Left lung (tissue), 4 donors: ENCODE measurements at regions not wholly inside any gene's neighbourhood (a gene's known extent, or its start where the extent isn't known, plus 50 kb on each side); places are given as distances from the start of the nearest gene placed in this dataset.

Experiments used
- ATAC-seq: fragments of 200-7000 bp; cut with Tn5 transposase; one replicate; pipeline ENCODE4 v1.9.1; 2020; ENCODE audit warnings: moderate library complexity
- DNase-seq, 4 donors: peaks; one replicate each; pipeline ENCODE4 v3.0.0-alpha.2; 2013 to 2020
- H3K27ac ChIP-seq, 2 donors: fragments of 200-600 bp; sonication (generic) in 1 of 2; one replicate each; pipeline versions ENCODE4 v1.5.0 to v1.8.0; 2020 to 2021
- H3K27me3 ChIP-seq, 2 donors: fragments of 200-600 bp; sonication (generic) in 1 of 2; one replicate each; pipeline versions ENCODE4 v1.5.0 to v1.8.0; 2020 to 2021
- H3K36me3 ChIP-seq, 2 donors: fragments of 200-600 bp; sonication (generic) in 1 of 2; one replicate each; pipeline versions ENCODE4 v1.5.0 to v1.8.0; 2020 to 2021
- H3K4me1 ChIP-seq, 2 donors: fragments of 200-600 bp; one replicate each; pipeline ENCODE4 v1.8.0; 2021
- H3K4me3 ChIP-seq, 2 donors: fragments of 200-600 bp; sonication (generic) in 1 of 2; one replicate each; pipeline versions ENCODE4 v1.5.0 to v1.8.0; 2020 to 2021; ENCODE audit warnings: mild to moderate bottlenecking in 1 of 2
- H3K9me3 ChIP-seq, 2 donors: fragments of 200-600 bp; sonication (generic) in 1 of 2; one replicate each; pipeline versions ENCODE4 v1.5.0 to v1.8.0; 2020 to 2021
- intact Hi-C, 2 donors: fragments of 100-400 bp; cut with DNase I; formaldehyde crosslinking; loops; one replicate each; pipeline versions ENCODE4 v1.11.2 to v1.14.2; 2022
- TF ChIP-seq, protein P1 (sequence below), 2 donors: fragments of 200-600 bp; sonication (generic) in 1 of 2; IDR thresholded peaks; one replicate each; pipeline versions ENCODE4 v1.5.0 to v1.8.0; 2021; ENCODE audit warnings: antibody characterized with exemption in 2 of 2
- donor health status: DM: no; HTN: yes; CAD: no.
- donor health status: DM: no; HTN: no; CAD: no.

DNA sequence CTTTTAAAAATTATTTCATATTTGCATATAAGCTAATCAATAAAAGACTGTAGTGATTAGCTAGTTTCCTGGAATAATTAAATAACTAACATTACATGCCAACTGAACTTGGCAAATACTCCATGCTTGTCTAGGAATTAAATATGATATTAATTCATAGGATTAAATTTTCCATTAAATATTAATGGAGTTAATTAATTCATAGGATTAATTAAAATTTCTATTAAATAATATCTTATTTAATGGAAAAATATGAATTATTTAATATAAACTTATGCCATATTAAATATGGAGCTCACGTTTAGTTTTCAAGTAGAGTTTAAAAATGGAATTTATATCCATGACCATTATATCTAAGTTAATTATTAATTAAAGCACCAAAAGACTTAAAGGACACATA, 517.8 kb upstream of the DAB2 start:
- no peak overlapping the region for H3K4me3 ChIP-seq
- H3K27me3 ChIP-seq, result no peaks in the 10 kb centered on the region
- intact Hi-C loops, result no loop called here
- H3K4me1 ChIP-seq, result peaks cover 0 to 7% of the 10 kb centered on the region in 2 donors
- TF ChIP-seq, protein P1, sequence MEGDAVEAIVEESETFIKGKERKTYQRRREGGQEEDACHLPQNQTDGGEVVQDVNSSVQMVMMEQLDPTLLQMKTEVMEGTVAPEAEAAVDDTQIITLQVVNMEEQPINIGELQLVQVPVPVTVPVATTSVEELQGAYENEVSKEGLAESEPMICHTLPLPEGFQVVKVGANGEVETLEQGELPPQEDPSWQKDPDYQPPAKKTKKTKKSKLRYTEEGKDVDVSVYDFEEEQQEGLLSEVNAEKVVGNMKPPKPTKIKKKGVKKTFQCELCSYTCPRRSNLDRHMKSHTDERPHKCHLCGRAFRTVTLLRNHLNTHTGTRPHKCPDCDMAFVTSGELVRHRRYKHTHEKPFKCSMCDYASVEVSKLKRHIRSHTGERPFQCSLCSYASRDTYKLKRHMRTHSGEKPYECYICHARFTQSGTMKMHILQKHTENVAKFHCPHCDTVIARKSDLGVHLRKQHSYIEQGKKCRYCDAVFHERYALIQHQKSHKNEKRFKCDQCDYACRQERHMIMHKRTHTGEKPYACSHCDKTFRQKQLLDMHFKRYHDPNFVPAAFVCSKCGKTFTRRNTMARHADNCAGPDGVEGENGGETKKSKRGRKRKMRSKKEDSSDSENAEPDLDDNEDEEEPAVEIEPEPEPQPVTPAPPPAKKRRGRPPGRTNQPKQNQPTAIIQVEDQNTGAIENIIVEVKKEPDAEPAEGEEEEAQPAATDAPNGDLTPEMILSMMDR (IDR thresholded peaks at IDR 0.05), result no peak
- DNase-seq (no peak), ATAC-seq (no peak)
- H3K27ac ChIP-seq, result no peak overlapping the region
- H3K9me3 ChIP-seq, result no peaks in the 10 kb centered on the region
- no peaks in the 10 kb centered on the region for H3K36me3 ChIP-seq

DNA sequence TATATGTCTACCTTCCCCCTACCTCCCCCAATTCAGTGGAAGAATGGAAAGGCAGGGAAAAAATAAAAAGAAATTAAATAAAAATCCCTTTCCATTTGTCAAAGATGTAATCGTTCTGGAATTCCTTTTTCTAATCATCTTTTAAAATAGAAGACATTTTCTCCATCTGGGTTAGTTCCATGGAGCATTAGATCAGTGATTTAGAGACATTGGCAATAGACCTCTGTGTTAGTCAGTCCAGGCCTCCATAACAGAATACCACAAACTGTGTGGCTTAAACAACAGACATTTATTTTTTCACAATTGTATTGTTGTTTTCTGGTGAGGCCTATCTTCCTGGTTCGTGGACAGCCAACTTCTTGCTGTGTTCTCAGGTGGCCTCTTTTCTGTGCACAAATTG, 516.6 kb upstream of the DAB2 start:
- Histone ChIP-seq H3K36me3 (no peaks in the 10 kb centered on the region), H3K4me1 (peaks cover 0 to 6% of the 10 kb centered on the region in 2 donors), H3K9me3 (no peaks in the 10 kb centered on the region), H3K4me3 (no peak overlapping the region), H3K27me3 (peaks cover 0 to 3% of the 10 kb centered on the region in 2 donors), H3K27ac (no peak overlapping the region)
- ATAC-seq (no peak), DNase-seq (no peak)
- TF ChIP-seq, protein P1 (IDR thresholded peaks at IDR 0.05), result no peak
- intact Hi-C loops, result no loop called here

DNA sequence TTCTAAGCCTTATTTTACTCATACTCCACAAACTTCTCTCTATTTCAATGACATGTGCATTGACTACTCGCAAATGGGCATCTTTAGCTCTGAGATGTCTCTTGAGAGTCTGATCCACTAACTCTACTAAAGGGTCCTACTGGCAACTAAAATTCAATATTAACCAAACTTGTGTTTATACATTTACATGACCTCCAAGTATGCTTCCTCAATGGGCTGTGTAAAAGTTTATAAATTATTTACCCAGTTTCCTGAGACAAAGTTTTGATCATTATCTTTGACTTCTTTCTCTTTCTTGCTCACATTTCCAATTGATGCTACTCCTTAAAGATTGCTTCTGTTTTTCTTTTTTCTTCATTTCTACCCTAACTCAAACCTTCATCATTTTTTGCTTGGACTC, 510.1 kb upstream of the DAB2 start:
- Histone ChIP-seq H3K27me3 (peaks cover 0 to 3% of the 10 kb centered on the region in 2 donors), H3K27ac (no peak overlapping the region), H3K4me1 (no peaks in the 10 kb centered on the region), H3K4me3 (no peak overlapping the region), H3K9me3 (no peaks in the 10 kb centered on the region), H3K36me3 (no peaks in the 10 kb centered on the region)
- TF ChIP-seq, protein P1 (IDR thresholded peaks at IDR 0.05), result no peak
- intact Hi-C loops, result no loop called here
- no peak for DNase-seq
- ATAC-seq, result no peak

DNA sequence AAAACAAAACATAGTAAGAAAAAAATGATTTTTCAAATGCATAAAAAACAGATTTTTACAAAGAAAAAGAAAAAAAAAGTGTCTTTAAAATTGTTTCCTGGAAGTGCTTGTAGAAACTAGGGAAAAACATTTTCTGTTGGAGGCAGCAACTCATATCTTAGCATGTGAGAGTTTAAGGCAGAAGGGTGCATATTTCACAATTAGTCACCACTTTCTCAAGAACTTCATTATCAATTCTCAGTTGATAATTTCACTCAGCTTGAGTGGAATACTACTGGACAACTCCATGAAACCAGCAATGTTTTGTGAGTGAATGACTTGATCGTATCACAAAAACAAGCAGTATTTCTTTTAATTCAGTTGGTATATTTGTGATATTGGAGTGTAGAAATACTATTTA, 508.3 kb upstream of the DAB2 start:
- intact Hi-C loops, result no loop called here
- Histone ChIP-seq H3K27ac (no peak overlapping the region), H3K9me3 (no peaks in the 10 kb centered on the region), H3K36me3 (no peaks in the 10 kb centered on the region), H3K4me3 (no peak overlapping the region), H3K27me3 (peaks cover 0 to 3% of the 10 kb centered on the region in 2 donors), H3K4me1 (no peaks in the 10 kb centered on the region)
- ATAC-seq (no peak), DNase-seq (no peak)
- TF ChIP-seq, protein P1 (IDR thresholded peaks at IDR 0.05), result no peak

DNA sequence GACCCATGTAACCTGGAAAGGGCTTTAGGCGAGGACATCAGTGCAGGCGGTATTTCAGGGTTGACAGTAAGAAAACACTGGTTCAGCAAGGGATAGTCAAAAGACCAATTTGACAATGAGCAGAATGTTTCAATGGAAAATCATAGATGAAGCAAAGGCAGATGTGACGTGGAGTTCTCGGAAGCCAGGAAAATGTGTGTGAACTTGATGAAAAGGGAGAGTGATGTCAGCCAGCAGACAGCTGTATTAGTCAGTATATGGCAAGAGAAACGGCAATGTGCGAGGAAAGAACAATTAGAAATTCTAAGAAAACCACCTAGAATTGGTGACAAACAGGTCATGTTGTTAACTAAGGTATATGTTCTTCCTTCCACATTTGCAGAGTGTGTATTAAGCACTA, 503.9 kb upstream of the DAB2 start:
- Histone ChIP-seq H3K9me3 (no peaks in the 10 kb centered on the region), H3K36me3 (no peaks in the 10 kb centered on the region), H3K4me1 (no peaks in the 10 kb centered on the region), H3K27ac (no peak overlapping the region), H3K4me3 (no peak overlapping the region), H3K27me3 (no peaks in the 10 kb centered on the region)
- TF ChIP-seq, protein P1 (IDR thresholded peaks at IDR 0.05), result no peak
- ATAC-seq, result no peak
- intact Hi-C loops, result no loop called here
- no peak for DNase-seq
